GM23248 (cell line): ENCODE measurements at regions not wholly inside any gene's neighbourhood (a gene's known extent, or its start where the extent isn't known, plus 50 kb on each side); places are given as distances from the start of the nearest gene placed in this dataset.

Experiments used
- EZH2 ChIP-seq: fragments of 200-600 bp; sonication (generic); IDR thresholded peaks from 2 replicates; pipeline ENCODE4 v1.6.1; 2018; ENCODE audit warnings: antibody characterized with exemption, mild to moderate bottlenecking; ENCODE audit not compliant: insufficient read depth, poor library complexity, severe bottlenecking
- EZH2phosphoT487 ChIP-seq: fragments of 200-600 bp; sonication (generic); IDR thresholded peaks from 2 replicates; pipeline ENCODE4 v1.6.1; 2018; ENCODE audit warnings: antibody characterized with exemption, moderate library complexity, mild to moderate bottlenecking, low read depth; ENCODE audit not compliant: insufficient read depth

DNA sequence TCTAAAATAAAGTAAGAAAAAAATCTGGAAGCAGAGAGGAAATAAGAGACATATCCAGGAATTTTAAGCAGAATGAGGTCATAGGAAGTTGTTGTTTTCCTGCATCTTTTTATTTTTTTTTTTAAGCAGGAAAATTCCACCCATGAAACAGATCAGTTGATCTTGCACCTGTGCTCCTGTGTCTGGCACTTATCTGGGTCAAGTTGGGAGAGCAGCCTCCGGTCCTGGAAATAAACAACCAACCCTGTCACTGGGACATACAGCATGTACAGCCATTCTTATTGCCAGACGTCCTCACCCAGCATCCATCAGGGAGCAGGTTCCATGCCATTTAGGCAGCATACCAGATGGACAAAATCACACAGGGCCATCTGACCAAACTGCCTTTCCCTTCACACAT is 266.0 kb upstream of the BTG1 start:
- TF ChIP-seq EZH2: no peak
- TF ChIP-seq EZH2phosphoT487: no peak
